Stimulated activated CD8-positive, alpha-beta memory T cell treated with anti-CD3 and anti-CD28 coated beads, Interleukin-2, amount 100 ng/mL, for 48 hours (primary cell): ENCODE measurements at regions not wholly inside any gene's neighbourhood (a gene's known extent, or its start where the extent isn't known, plus 50 kb on each side); places are given as distances from the start of the nearest gene placed in this dataset.

Experiments used
- DNase-seq, 2 donors: peaks; one replicate each; pipeline ENCODE4 v3.0.0-alpha.2; 2020; ENCODE audit warnings: low read depth in 2 of 2

GRCh38 chr14:87879389-87879788 lies 113.6 kb downstream of the GALC start:
- DNase-seq = no peak

DNA sequence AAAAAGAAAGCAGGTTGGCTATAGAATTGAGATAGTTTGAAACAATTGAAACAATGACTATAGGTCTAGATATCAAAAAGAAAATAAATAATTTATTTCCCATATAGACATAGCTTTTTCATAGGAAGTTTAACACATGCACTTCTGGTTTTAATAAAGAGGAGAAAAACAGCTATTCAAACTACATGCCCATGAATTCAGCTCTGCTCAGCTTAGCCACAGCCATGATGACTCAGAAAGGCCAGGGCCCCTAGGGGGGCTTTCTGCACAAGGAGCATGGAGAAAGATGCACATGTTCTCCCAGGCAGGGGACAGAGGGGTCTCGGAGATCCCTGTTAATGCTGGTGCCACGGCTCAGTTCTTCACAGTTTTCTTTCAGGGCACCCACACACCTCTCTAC lies 114.0 kb downstream of the GALC start:
- no peak for DNase-seq

DNA sequence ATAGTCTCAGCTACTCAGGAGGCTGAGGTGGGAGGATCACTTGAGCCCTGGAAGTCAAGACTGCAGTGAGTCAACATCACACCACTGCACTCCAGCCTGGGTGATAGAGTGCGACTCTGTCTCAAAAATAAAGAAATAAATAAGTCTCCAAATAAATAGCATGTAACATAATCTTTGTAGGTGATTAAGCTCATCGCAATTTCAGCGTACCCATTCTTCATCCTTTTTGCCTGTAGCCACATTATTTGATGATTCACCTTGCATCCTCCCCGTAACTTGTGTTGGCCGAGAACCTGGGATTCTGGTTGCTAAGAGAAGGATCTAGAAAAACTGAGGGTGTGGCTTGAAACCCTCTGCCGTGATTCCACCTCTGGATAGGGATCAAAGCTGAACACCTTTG lies 115.1 kb downstream of the GALC start:
- DNase-seq = no peak

DNA sequence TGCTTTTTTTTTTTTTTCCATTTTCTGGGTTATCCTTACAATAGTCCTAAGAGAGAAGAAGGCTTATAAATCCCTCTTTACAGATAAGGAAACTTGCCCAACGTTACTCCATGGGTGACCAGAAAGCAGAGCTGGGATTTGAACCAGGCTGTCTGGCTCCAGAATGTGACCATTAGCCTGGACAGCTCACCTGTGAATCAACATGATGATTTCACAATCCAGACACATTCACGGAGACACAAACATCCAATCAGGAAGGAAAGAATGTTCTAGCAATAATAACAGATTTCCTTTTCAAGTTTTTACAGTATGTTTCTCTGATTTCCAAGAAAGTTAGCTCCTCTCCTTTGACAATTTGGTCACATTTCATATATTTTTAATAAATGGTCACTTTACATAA lies 118.3 kb downstream of the GALC start:
- no peak for DNase-seq

DNA sequence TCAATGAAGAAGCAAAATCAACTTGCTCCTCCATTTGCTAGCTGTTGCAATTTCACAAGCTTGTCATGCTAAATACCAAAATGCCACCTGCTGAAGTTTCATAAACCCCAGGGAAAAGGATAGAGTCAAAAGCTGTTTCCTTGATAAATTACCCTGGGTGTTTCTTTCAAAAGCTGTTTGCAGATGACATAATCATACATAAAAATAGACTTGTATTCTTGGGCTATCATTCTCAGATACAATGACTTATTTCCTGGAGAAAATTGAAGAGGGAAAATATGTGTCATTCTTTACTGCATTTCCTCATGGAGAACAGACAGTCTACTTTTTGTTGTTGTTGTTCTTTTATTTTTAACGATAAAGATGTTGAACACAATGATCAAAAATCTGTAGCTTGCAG lies 119.2 kb downstream of the GALC start:
- DNase-seq = no peak

DNA sequence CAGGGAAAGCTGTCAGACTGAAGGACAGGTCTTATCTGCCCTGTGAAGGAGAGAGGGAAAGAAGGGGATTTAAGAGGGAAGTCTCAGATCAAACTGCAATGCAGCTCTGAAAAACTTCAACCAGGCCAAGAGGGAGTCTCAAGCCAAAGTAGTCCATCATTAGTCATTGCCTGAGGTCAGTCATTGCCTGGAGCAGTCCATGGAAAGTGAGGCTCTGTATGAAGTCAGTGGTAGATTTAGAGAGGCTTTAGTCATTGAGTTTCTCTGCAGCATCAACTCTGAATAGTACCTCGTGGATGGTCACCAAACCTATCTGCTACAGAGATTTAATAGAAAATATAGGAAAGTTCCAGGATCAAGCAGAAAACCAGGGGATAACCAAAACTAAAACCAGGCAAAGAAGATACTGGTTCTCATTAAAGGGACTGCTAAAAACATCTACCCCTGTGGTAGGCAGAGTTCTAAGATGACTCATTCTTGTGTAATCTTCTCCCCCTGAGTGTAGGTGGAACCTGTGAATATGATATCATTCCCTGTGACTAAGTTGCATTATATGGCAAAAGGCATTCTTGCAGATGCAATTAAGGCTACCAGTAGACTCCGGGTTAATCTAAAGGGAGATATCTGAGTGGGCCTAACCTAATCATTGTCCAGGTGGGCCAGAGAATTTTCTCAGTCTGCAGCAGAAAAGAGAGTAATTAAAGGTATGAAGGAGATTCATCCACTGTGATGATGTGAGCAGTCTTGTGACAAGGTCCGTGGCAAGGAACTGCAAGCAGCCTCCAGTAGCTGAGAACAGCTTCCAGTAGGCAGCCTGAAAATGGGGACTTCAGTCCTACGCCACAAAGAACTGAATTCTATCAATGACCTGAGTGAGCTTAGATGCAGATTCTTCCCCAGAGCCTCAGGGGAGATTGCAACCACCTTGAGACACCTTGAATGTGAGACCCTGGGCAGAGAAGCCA lies 123.1 kb downstream of the GALC start:
- DNase-seq = no peak

DNA sequence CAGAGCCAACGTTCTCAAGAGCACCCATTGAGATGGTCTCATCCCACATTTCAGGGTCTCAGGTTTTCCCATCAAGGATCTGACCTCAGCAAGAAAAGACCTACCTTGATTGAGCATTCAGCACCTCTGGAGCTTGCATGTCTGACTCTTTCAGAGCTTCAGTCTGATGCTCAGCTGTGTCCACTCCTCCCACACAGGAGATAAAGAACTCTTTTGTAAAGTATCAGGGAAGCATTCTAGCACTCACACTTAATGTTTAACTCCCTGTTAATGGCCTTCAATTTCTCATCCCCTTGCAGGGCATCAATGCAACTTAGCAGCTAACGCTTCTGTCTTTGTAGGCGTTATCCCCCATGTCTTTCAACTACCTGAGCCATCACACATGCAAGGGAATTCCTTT lies 124.1 kb downstream of the GALC start:
- no peak for DNase-seq

DNA sequence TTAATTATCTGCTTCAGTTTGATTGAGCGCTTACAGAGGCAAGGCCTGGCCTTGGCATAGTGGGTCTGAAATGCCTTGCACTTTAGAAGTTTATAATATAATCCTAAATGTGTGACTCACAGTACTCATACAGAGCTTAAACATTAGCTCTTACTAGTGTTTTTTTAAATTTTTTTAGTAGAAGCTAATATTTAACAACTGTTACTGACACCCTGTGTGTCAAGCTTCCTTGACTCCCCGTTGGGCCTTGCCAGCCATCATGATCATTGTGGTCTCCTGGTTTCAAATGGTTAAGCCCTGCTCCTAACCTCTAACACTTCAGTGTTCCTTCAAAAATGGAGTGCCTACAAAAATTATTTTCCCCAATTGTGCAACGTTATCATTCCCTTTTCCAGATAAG lies 126.9 kb downstream of the GALC start:
- DNase-seq = no peak

DNA sequence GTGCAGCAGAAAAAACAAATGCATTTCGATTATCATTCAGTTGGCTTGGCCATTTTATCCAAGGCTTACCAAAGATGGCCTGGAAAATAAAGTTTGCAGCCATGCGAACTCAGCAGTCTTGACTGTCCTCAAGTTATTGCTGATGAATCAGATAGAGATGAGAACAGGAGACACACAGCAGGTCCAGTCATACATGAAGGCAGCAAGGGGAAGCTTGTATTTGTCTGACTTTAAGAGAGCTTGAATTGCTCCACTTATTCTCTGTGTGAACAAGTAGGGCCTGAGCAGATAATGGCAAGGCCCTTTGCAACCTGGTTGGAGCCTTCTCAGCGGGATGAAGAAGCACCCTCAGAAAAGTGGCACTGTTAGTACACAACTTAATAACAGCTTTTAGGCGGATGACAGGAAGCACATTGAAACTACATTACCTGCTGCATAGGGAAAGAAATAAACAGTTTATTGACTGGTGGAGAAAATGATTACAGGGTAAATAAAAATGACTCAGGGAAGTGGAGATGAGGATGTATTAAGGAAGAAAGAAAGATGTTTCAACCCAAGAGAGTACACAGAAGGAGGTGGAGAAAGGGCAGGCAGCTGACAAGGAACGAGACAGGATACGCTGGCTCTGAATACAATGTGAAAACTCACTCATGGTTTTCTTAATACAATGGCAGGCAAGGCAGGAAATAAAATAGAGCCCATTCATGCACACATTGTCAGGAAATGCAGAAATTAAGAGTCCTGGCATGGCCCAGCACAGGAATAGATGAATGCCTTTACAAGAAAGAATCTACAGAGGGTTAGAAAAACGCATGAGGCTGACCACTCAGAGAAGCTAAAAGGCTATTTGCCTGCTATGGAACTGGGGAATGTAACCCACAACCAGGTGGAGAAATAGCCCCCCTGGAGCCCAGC lies 128.4 kb downstream of the GALC start:
- DNase-seq = no peak

DNA sequence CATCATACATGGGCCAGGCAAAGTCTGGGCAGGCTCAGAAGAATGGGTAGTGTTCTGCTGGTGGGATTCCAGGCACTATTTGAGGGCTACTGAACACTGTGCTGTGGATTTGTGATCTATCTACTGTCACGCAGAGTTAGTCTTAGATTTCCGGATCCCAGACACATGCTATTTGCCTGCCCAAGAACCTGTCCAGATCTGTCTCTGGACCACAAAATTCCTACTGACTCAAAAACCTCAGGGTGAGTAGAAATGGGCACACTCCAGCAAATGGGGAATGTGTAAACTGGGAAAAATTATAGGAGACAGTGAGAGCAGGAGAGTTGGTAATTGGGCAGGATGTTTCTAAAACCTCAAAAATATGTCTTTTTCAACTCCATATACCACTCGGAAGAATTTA lies 129.9 kb downstream of the GALC start:
- DNase-seq = no peak

GRCh38 chr14:87852107-87852506 lies 140.9 kb downstream of the GALC start:
- DNase-seq = no peak

DNA sequence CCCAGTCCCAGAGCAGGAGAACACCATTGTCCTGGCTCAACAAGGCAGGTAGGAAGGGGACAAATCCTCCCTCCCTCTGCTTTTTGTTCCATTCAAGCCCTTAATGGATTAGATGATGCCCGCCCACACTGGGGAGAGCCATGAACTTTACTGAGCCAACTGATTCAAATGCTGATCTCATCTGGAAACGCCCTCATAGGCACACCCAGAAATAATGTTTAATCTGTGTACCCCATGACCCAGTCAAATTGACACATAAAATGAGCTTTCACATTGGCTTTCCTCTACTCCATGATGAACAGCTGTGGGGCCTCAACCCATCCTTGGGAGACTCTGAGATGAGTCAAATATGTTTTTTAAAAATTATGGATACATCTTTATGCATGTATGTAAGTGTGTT lies 141.8 kb downstream of the GALC start:
- DNase-seq = no peak

GRCh38 chr14:87847216-87847755 lies 145.7 kb downstream of the GALC start:
- DNase-seq = no peak

DNA sequence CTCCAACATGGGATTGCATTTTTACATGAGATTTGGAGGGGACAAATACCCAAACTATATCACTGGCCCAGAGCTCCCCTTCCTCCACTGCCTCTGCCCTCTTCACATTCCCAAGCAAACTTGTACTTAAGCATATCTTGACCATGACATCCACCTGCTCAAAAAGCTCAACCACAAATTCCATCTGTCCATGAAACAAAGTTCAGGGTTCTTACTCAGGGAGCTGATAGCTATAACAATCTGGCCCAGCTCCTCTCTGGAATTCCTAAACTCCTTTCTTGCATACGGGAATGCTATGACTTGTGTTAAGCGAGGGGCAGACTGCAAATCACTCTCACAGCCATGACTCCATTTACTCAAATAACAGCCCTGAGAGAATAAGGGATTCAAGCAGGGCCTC lies 152.1 kb downstream of the GALC start:
- no peak for DNase-seq

GRCh38 chr14:87838931-87839330 lies 154.1 kb downstream of the GALC start:
- no peak for DNase-seq

GRCh38 chr14:87837296-87837695 lies 155.7 kb downstream of the GALC start:
- DNase-seq = no peak

DNA sequence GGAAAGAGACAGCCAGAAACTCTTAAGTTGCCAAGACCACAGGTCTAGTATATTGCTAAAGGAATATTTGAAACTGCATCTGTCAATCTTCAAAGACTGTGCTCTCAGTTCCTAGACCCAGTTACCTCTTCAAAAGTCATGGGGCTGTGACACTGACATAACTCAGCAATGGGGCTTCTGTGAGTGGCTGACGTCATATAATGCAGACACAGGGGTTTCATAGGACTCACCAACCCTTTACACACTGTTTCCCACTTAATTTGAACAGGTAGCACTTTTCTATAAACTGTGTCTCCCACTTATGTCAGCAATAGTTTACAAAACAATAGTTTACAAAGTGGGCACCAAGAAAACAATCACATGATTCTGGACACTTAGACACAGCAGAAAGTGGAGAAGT lies 158.4 kb downstream of the GALC start:
- DNase-seq = no peak

GRCh38 chr14:87833026-87833425 lies 160.0 kb downstream of the GALC start:
- no peak for DNase-seq

DNA sequence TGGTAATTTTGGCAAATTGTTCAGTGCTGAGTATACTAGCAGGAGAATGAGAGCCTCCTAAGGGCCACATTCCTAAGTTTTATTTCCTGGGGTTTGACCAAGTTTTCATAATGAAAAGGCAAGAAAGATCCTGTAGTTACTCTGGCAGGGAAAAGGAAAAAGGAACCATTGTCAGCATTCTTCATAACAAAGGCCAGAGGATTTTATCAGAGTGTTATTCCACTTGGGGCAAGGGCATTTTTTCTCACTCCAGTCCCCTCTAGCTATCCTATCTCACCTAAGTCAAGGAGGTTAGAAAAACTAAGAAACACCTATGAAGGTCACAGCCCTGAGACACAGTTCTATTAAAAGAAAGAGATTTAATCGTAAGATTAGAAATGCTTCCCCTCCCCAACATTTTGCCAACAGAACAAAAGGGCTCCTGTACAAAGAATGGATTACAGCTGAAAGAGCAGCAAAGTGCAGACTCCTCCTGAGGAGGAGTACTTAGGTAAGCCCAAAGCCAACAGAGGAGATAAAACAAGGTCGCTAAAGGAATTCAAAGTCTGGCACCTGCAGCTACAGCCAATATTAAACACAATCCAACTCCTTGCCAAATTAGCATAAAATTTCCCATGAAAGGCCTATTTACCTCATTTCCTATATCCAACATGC lies 162.4 kb downstream of the GALC start:
- no peak for DNase-seq

DNA sequence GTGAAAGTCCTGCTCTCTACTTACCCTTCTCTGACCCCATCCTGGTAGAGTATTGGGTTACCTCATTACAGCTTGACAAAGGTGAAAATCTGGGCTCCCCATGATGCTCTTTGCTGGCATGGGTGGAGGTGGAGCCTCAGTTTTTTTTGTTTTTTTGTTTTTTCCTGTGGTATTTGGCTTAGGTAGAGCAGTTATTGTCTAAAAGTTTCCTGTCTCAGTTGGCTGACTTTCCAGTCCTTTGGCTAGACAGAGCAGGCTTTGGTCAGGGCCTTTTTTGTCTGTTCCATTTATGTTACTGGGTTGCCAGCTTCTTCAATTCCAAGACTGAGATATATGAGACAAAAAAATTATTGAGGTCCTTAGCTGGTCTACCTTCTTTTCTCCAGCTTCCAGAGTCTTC lies 163.4 kb downstream of the GALC start:
- no peak for DNase-seq

GRCh38 chr14:87824266-87824665 lies 168.7 kb downstream of the GALC start:
- DNase-seq = no peak

DNA sequence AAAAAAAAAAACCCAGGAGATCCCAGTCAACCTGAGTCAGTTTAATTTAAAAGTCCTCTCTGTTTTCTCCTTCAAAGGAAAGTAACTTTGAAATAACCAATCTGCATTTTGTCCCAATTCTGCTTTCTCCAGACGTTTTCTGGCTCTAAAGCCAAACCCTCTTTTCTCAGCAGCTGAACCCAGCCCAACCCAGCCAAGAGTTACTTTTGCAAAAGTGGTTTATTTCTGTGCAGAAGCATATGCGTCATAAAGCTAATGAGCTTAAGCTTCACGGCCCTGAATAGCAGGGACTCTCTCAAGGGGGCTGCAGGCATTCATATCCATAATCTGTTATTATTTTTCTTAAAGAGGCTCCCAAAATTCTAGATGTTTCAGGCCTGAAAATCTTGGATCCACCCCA lies 176.6 kb downstream of the GALC start:
- DNase-seq = no peak
